Adipose tissue (tissue), 3 donors: ENCODE measurements at regions not wholly inside any gene's neighbourhood (a gene's known extent, or its start where the extent isn't known, plus 50 kb on each side); places are given as distances from the start of the nearest gene placed in this dataset.
"Not testable (repeated sequence)": the region's sequence is repeated elsewhere in the genome, so short reads cannot be mapped to it uniquely, and the experiment has no call there.

ENCODE experiments used
- H3K27ac ChIP-seq: one replicate; pipeline ENCODE4 v1.5.1; 2013; ENCODE audit warnings: low read depth, low read length
- WGBS, 3 donors: extraction: QIAGEN DNeasy Blood & Tissue Kit; methylation state at CpG; one replicate each; pipeline ENCODE4 v1.1.7; 2013; 5-methylcytosine and 5-hydroxymethylcytosine counted together
- donor health status: healthy with polysubstance abuse.
- donor health status: Bipolar disorder and iron deficiency.
- donor health status: healthy.

DNA sequence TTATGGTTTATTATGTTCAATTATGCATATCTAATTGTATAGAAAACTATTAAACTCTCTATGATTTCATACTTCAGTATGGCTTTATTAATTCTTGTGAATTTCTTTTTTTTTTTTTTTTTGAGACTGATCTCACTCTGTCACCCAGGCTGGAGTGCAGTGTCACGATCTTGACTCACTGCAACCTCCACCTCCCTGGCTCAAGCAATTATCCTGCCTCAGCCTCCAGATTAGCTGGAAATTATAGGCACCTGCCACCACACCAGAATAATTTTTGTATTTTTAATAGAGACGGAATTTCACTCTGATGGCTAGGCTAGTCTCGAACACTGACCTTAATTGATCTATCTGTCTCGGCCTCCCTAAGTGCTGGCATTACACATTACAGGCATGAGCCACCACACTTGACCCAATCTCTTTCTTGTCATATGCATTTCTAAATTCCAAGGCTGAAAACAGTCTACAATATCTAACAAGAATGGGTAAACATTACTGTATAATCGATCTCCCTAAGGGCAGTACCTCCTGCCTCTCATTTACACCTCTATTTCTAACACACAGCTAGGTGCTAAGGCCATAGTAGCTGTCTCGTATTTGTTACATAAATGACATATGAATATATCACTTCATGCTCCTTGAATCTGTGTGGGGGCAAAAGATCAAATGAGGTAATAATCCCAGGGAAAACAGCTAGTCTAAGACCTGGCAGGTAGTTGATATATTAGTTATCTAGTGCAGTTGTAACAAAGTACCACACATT is 258.2 kb upstream of the CDH8 start:
- WGBS, 3 donors, result 65 to 85% (median 79%) methylated on average over 6 of the region's 6 CpGs
- no peak overlapping the region for H3K27ac ChIP-seq

DNA sequence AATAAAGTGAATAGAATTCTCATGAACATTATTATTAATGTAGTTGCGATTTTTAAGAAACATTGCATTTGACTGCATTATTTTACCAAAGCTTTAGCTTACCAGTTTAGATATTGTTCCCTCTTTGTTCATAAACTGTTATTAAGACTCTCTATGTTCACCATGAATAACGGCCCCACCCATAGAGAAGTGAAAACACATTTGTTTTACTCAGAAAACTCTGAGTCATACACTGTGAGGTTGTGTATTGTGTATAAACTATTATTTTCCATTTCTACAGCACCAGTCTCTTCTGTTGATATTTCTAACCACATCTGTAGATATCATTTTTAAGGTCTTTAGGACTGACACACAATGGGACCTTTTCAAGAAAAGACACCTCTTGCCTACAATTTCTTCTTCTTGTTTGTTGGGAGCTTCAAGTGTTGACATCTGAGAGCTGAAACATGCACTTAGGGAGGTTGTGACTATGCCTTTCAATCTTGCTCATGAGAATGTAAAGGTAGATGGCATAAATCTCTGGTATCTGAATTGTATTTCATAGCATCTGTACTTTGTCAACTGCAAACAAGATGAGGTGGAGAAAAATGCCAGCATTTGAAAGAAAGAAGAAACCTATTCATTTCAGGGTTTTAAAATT is 252.9 kb upstream of the CDH8 start:
- WGBS, 3 donors, result 38 to 80% (median 63%) methylated on average over 2 of the region's 2 CpGs
- H3K27ac ChIP-seq, result no peak overlapping the region

DNA sequence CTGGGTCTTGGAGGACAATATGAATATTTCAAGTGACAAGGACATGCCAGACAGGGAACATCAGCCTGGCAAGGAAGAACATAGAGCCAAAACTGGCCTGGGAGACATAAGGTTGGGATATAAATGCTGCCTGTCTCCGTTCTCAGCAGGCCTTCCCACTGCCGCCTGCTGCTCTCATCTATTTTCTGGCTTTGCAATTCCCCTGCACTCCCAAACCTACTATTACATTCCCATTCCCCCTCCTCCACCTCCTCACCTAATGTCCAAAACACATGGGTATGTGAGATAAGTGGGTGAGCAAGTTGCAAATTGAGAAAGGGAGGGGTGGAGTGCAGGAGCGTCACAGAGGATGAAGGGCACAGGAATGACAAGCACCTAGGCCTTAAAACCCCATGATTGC is 244.3 kb upstream of the CDH8 start:
- WGBS, 3 donors, result 41 to 83% (median 76%) methylated on average over 3 of the region's 3 CpGs
- H3K27ac ChIP-seq, result no peak overlapping the region

DNA sequence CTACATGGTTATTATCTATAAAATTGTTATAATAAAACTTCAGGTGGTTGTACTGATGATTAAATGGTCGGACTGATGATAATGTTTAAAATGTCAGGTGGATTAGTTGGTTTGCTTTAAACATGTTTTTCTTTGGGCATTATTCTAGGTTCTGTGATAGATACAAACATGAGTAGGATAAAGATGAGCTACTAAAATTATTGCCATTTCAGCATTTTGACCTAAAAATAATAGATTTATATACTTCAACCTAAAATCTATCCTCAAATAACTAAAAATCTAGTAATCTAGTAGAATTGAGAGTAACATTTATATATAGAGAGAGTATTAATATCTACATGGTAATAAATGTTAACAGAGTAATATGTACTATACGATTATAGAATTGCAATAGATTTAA is 241.7 kb upstream of the CDH8 start:
- 68 to 88% (median 80%) methylated on average over 2 of the region's 2 CpGs for WGBS, 3 donors
- no peak overlapping the region for H3K27ac ChIP-seq

DNA sequence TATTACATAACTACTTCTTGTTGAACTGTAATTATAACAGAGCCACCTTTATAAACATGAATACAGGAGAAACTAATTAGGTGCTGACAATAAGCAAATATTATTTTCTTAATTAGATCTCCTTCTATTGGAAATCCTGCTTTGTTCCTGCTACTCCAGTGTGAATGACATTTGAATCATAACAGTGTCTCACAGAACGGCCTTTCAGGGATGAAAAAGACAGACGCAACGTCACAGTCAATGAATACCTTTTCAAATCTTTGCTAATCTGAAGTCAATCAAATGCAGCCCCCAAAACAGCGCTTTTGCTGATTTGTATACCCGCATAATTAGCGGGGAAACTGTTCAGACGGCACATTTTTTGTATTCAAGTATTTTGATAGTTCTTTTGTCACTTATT is 240.4 kb upstream of the CDH8 start:
- H3K27ac ChIP-seq, result no peak overlapping the region
- 59 to 80% (median 74%) methylated on average over 7 of the region's 7 CpGs for WGBS, 3 donors

DNA sequence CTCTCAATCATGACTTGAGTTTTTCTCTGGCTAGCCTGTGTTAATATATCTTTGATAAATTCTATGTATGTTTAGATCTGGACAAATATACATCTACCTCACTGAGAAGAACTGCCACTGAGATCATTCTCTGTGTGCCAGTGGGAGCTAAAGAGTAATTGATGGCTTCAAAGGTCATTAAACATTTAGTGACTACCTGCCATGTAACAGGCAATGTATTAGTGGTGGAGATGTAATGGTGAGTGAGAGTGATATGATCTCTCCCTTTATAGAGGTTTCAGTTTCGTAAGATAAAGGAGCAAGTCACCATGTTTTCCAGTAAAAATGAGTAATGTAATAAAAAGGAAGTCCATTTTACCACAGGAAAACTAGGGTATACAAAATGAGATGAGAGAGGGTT is 235.8 kb upstream of the CDH8 start:
- 48 to 56% (median 53%) methylated on average over 1 of the region's 1 CpG for WGBS, 3 donors
- no peak overlapping the region for H3K27ac ChIP-seq

DNA sequence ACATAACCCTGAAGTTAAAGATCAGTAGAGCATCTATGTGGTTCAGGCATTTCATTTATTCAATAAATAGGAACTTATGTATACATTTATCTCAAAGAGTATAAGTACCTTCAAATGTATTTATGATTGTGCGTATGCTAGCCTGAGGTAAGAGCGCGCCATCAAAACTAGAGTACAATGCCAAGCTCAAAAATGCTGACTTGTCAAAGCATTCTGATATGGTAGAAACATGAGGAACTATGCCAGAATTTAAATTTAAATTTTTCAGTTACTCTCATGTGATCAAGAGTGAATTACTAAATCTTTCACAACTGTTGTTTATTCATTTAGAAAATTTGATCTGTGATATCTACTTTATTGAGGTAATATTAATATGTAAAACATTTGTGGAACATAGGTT is 225.5 kb upstream of the CDH8 start:
- WGBS, 3 donors, result 62 to 97% (median 78%) methylated on average over 3 of the region's 3 CpGs
- no peak overlapping the region for H3K27ac ChIP-seq

DNA sequence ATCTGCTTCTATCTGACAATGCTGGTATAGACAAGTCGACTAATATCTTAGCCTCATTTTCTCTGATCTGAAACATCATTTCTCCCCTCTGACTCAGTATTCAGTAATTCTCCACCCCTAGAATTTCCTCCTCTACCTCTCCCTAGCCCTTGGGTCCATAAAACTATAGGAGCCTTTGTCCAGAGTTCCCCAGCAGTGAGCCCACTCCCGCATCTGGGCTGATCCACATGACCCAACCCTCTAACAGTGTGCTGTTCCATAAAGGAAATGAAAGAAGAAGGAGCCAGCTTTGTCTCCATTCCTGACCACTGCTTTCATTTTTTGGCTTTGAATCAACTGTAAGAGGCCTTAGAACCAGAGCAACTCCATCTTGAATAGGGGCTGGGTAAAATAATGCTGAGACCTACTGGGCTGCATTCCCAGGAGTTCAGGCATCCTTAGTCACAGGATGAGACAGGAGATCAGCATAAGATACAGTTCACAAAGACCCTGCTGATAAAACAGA is 222.7 kb upstream of the CDH8 start:
- not testable (repeated sequence) for H3K27ac ChIP-seq
- WGBS, 3 donors, result 73 to 82% (median 80%) methylated on average over 2 of the region's 2 CpGs

DNA sequence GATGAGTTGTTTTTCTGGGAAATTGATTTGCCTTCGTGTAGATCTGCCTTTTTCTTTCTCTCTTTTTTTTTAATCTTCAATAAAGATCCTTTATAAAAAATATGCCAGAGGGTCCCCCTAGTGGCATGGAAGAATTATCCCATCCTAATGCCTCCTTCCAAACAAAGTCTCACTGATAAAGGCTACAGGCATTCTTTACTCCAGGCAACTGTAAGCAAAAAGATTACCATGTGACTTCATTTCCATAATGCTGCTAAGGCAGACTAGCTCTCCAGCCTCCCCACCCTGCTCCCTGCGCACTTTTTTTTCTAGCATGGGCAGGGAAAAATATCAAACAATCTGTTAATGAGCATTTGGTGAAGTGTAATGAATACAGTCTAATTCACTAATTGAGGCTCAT is 220.2 kb upstream of the CDH8 start:
- 31 to 33% (median 32%) methylated on average over 2 of the region's 2 CpGs for WGBS, 3 donors
- no peak overlapping the region for H3K27ac ChIP-seq

DNA sequence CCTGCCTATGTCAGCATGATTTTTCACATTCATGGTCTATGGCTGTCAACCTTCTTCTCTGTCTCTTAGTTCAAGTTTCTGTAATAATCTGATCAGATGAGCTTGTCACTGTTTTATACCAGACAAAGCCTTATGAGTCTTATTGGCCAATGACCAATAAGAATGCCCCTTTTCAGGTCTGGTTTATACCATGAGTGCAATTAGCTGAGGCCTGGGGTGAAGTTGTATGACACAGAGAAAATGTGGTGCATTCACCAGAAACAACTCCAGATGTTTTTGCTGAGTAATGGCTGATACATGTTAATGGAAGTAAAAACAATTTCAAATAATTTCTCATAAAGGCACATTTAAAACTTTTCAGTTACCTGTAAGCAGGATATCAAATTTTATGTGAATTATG is 218.6 kb upstream of the CDH8 start:
- no peak overlapping the region for H3K27ac ChIP-seq

DNA sequence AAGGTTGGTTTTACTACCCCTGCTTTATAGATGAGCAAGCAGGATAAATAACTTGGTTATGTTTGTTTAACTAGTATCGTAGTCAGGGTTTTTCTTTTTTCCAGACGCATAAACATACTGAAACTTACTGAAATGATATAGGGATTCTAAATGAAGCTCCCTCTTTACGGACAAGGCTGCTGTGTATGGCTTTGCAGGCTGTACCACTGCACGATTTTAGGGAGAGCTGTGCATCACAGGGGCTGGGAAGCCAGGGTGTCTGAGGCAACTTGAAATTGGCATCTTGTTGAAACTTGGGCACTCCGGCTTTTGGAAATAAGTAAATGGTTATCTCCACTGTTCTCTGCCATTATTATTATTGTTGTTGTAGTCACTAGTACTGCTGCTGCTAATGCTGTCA is 218.1 kb upstream of the CDH8 start:
- no peak overlapping the region for H3K27ac ChIP-seq
- 65 to 81% (median 71%) methylated on average over 5 of the region's 5 CpGs for WGBS, 3 donors

DNA sequence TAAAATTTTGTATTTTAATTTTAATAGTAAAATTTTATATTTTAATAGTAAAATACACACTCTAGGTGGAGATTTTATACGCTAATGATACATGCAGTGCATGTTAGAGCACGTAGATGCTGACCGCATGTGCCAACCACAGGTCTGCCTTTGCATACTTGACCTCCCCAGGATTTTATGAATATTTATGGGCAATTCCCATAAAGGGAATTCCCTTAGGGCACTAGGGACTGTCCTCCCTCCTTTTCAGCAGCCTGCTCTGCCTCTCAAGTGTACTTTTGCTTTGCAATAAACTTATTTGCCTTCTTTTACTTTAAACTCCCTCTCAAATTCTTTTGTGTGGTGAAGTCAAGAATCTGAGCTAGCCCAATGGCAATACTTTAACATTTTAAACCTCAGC is 217.7 kb upstream of the CDH8 start:
- 80 to 90% (median 87%) methylated on average over 3 of the region's 3 CpGs for WGBS, 3 donors
- H3K27ac ChIP-seq, result no peak overlapping the region

DNA sequence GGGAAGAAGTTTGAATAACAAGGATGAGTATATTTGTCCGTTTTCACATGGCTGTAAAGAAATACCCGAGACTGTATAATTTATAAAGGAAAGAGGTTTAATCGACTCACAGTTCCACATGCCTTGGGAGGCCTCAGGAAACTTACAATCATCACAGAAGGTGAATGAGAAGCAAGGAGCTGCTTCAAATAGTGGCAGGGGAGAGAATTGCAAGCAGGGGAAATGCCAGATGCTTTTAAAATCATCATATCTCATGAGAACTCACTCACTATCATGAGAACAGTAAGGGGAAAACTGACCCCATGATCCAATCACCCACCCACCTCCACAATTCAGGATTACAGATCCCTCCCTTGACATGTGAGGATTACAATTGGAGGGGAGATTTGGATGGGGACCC is 212.8 kb upstream of the CDH8 start:
- 61 to 83% (median 78%) methylated on average over 3 of the region's 3 CpGs for WGBS, 3 donors

DNA sequence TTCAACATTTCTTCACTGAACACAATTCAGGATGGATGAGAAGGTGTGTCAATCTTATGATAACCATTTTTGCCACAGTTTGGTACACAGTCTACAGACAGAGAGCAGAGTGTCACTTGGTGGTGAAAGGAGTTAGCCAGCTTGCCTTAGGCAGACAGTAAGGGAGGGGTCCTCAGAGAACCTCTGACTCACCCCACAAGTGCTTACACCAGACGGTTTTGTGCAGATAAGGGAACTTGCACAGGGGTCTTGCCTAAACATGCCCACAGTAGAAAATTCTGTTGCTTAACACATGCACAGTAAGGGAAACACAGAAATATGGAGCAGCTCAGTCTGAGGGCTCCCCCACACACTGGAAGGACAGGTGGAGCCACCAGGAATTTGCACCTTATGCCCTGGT is 204.5 kb upstream of the CDH8 start:
- WGBS, 3 donors, result 5 to 57% (median 45%) methylated on average over 1 of the region's 1 CpG
- no peak overlapping the region for H3K27ac ChIP-seq

More for the DNA sequence above, 212.8 kb upstream of the CDH8 start:
- H3K27ac ChIP-seq, result no peak overlapping the region

DNA sequence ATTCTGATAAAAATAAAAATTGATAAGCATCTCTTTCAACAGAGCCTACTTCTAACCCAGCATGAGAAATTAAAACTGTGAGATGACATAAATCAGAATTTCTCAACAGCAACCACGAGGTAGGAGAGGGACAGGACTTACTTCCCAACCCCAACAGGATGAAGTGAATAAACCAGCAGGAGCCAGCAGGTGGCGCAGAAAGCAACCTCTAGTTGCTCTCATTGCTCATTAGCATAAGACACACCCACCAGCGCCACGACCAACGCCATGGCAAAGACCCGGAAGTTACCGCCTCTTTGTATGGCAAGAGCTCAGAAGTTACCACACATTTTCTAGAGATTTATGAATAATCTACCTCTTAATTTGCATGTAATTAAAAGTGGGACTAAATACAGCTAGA is 189.4 kb upstream of the CDH8 start:
- WGBS, 3 donors, result 38 to 51% (median 41%) methylated on average over 7 of the region's 7 CpGs
- no peak overlapping the region for H3K27ac ChIP-seq

DNA sequence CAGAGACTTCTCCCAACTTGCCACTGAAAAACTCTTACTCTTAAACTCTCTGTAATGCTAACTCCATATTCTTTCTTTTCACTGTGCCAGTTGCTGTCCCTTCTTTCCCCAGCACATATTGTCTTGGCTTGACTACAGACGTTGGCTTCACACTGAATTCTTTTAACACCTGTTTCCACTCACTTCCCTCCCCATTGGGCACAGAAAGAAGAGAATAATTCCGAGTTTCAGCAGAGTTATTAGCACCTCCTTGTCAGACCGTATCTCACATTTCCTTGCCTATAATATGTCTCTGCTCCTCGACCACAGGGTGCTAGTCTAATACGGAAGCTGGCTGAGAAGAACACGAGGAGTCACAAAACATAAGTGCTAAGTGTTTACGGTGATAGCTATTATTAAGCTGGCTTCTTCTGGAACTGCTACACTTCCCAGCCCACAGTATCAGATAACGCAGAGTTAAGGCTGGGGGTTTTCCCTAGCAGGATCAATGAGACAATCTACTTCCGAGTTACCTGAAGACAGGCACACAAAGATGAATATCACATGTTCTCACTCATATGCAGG is 188.5 kb upstream of the CDH8 start:
- H3K27ac ChIP-seq, result no peak overlapping the region
- 42 to 45% (median 44%) methylated on average over 9 of the region's 9 CpGs for WGBS, 3 donors

DNA sequence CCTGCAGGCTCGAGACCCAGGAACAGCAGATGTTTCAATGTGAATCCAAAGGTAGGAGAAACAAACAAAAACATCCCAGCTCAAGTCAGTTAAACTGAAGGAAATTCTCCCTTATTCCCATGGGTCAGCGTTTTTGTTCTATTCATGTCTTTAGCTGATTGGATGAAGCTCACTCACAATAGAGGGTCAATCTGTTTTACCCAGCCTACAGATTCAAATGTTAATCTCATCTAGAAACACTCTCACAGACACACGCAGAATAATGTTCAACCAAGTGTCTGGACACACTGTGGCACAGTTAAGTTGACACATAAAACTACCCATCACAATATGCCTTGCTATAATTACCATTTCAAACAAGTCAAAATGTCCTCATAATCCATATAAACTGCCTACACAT is 180.6 kb upstream of the CDH8 start:
- 64 to 70% (median 66%) methylated on average over 3 of the region's 3 CpGs for WGBS, 3 donors

DNA sequence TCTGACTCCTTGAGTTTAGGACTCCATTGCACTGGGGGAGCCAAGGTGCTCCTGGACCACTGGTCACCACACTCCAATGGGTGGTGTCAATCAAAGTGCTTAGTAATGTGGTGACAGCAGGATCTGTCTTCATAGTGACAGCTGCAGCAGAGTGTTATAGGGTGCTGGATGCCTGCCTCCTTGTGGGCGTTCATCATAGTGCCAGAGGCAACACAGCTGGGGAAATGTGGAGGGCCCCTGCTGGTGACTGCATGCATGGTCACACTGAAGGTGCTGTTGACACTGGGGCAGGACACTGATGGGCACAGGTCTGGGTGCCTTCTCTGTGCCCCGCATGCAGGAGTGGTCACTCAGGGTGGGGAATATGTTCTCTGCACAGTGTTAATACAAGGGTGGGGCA is 177.5 kb upstream of the CDH8 start:
- 68 to 75% (median 73%) methylated on average over 2 of the region's 2 CpGs for WGBS, 3 donors
- H3K27ac ChIP-seq, result no peak overlapping the region

More for the DNA sequence above, 180.6 kb upstream of the CDH8 start:
- no peak overlapping the region for H3K27ac ChIP-seq

DNA sequence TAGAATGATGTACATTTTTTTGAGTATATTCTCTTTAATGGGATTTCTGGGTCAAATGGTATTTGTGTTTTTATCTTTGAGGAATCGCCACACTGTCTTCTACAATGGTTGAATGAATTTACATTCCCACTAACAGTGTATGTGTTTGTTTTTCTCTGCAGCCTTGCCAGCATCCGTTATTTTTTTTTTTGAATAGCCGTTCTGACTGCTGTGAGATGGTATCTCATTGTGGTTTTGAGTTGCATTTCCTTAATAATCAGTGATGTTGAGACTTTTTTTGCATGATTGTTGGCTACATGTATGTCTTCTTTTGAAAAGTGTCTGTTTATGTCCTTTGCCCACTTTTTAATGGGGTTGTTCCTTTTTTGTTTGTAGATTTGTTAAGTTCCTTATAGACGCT is 172.7 kb upstream of the CDH8 start:
- WGBS, 3 donors, result 42 to 57% (median 54%) methylated on average over 4 of the region's 4 CpGs

DNA sequence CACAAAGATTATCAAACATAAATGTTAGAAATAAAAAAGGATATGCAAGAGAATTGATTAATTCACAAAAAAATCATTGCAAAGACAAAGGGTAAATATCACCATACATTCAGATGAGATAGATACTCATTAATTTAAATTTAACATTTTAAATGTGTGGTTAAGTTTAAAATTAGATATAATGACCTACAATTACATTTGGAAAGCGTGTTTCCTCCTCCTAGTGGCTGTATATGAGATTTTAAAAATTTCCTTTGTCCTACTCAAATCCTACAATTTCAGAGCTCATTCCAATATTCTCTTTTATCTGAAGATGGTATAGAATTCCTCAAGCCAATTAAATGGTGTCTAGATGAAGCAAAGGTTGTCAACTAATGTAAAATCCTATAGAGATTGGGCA is 169.2 kb upstream of the CDH8 start:
- WGBS, 3 donors, result 40 to 73% (median 50%) methylated on average over 1 of the region's 1 CpG
- no peak overlapping the region for H3K27ac ChIP-seq

More for the DNA sequence above, 172.7 kb upstream of the CDH8 start:
- H3K27ac ChIP-seq, result no peak overlapping the region
